ENCODE measurements at regions not wholly inside any gene's neighbourhood (a gene's known extent, or its start where the extent isn't known, plus 50 kb on each side); places are given as distances from the start of the nearest gene placed in this dataset.

GRCh38 chr10:44161184-44161583 lies 223.7 kb downstream of the CXCL12 start:
- no peaks in the 10 kb centered on the region for H4K20me1 ChIP-seq (ENCODE audit: insufficient read depth, low read length)
- H3K4me2 ChIP-seq (ENCODE audit: insufficient read depth, low read length), result no peak overlapping the region
- H3K4me3 ChIP-seq (ENCODE audit: low read depth in 1 of 2, low read length in 2 of 2), result no peak overlapping the region
- no peak overlapping the region for H3K27ac ChIP-seq (ENCODE audit: low read length)
- H3K4me1 ChIP-seq (ENCODE audit: insufficient read depth, low read length), result no peaks in the 10 kb centered on the region
- no peaks in the 10 kb centered on the region for H3K79me2 ChIP-seq (ENCODE audit: insufficient read depth, low read length)
- TF ChIP-seq CTCF (IDR thresholded peaks at IDR 0.05; ENCODE audit: borderline replicate concordance, extremely low read depth, low read length, poor library complexity, severe bottlenecking) (no peak), EZH2 (IDR thresholded peaks at IDR 0.05; ENCODE audit: borderline replicate concordance, low read depth, low read length, severe bottlenecking) (no peak)
- ATAC-seq (ENCODE audit: insufficient read depth, low read depth), result no peak
- no peak for DNase-seq
- H3K27me3 ChIP-seq (ENCODE audit: insufficient read depth, low read length, poor library complexity), result no peaks in the 10 kb centered on the region
- no peak overlapping the region for H3K9ac ChIP-seq (ENCODE audit: low read depth, low read length)
- no peaks in the 10 kb centered on the region for H3K36me3 ChIP-seq (ENCODE audit: insufficient read depth, low read length)
- no peaks in the 10 kb centered on the region for H3K9me3 ChIP-seq (ENCODE audit: insufficient read depth, low read length, severe bottlenecking)
- H2AFZ ChIP-seq (ENCODE audit: low read depth, low read length), result no peak overlapping the region

GRCh38 chr10:44157574-44157973 lies 227.3 kb downstream of the CXCL12 start:
- no peaks in the 10 kb centered on the region for H3K36me3 ChIP-seq (ENCODE audit: insufficient read depth, low read length)
- no peak overlapping the region for H3K27ac ChIP-seq (ENCODE audit: low read length)
- H4K20me1 ChIP-seq (ENCODE audit: insufficient read depth, low read length), result no peaks in the 10 kb centered on the region
- no peaks in the 10 kb centered on the region for H3K4me1 ChIP-seq (ENCODE audit: insufficient read depth, low read length)
- no peak for ATAC-seq (ENCODE audit: insufficient read depth, low read depth)
- H3K4me3 ChIP-seq (ENCODE audit: low read depth in 1 of 2, low read length in 2 of 2), result no peak overlapping the region
- no peak overlapping the region for H3K4me2 ChIP-seq (ENCODE audit: insufficient read depth, low read length)
- no peaks in the 10 kb centered on the region for H3K27me3 ChIP-seq (ENCODE audit: insufficient read depth, low read length, poor library complexity)
- H3K9ac ChIP-seq (ENCODE audit: low read depth, low read length), result no peak overlapping the region
- DNase-seq, result no peak
- TF ChIP-seq EZH2 (IDR thresholded peaks at IDR 0.05; ENCODE audit: borderline replicate concordance, low read depth, low read length, severe bottlenecking) (no peak), CTCF (IDR thresholded peaks at IDR 0.05; ENCODE audit: borderline replicate concordance, extremely low read depth, low read length, poor library complexity, severe bottlenecking) (no peak)
- H3K79me2 ChIP-seq (ENCODE audit: insufficient read depth, low read length), result no peaks in the 10 kb centered on the region
- no peaks in the 10 kb centered on the region for H3K9me3 ChIP-seq (ENCODE audit: insufficient read depth, low read length, severe bottlenecking)
- H2AFZ ChIP-seq (ENCODE audit: low read depth, low read length), result no peak overlapping the region

- Histone ChIP-seq H4K20me1 (ENCODE audit: insufficient read depth, low read length) (no peaks in the 10 kb centered on the region), H3K4me3 (ENCODE audit: low read depth in 1 of 2, low read length in 2 of 2) (no peak overlapping the region), H3K9ac (ENCODE audit: low read depth, low read length) (no peak overlapping the region), H3K27me3 (ENCODE audit: insufficient read depth, low read length, poor library complexity) (no peaks in the 10 kb centered on the region), H3K27ac (ENCODE audit: low read length) (no peak overlapping the region), H3K4me2 (ENCODE audit: insufficient read depth, low read length) (no peak overlapping the region), H3K4me1 (ENCODE audit: insufficient read depth, low read length) (no peaks in the 10 kb centered on the region), H3K9me3 (ENCODE audit: insufficient read depth, low read length, severe bottlenecking) (no peaks in the 10 kb centered on the region), H3K36me3 (ENCODE audit: insufficient read depth, low read length) (no peaks in the 10 kb centered on the region), H2AFZ (ENCODE audit: low read depth, low read length) (no peak overlapping the region), H3K79me2 (ENCODE audit: insufficient read depth, low read length) (no peaks in the 10 kb centered on the region)
- no peak for DNase-seq
- ATAC-seq (ENCODE audit: insufficient read depth, low read depth), result no peak
- TF ChIP-seq CTCF (IDR thresholded peaks at IDR 0.05; ENCODE audit: borderline replicate concordance, extremely low read depth, low read length, poor library complexity, severe bottlenecking), result no peak
- no peak for TF ChIP-seq EZH2 (IDR thresholded peaks at IDR 0.05; ENCODE audit: borderline replicate concordance, low read depth, low read length, severe bottlenecking)
Measured at GRCh38 chr10:44154956-44155355, 229.9 kb downstream of the CXCL12 start.
